SHP77 (cell line): ENCODE measurements at regions not wholly inside any gene's neighbourhood (a gene's known extent, or its start where the extent isn't known, plus 50 kb on each side); places are given as distances from the start of the nearest gene placed in this dataset.

Source experiments
- DNase-seq, 2 experiments: peaks; one replicate each; lab custom pipeline; 2025; lab: John Stamatoyannopoulos, UW

DNA sequence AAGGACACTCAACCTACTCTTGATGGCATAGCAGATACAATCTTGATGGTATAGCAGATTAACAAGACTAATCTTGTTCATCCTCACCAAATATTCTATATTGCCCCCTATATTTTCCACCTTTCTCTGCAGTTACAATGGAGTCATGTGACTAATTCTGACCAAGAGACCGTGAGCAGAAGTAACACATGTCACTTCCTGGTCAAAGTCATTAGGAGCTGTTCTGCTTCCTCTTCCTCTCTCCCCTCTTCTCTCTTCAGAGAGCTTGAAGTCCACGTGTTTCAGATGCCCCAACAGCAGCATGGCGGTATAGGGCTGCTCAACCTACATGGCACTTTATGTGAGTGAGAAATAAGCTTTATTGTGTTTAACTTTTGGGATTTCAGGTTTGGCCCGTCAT is 55.3 kb upstream of the ERCC4 start:
- DNase-seq, result no peak

DNA sequence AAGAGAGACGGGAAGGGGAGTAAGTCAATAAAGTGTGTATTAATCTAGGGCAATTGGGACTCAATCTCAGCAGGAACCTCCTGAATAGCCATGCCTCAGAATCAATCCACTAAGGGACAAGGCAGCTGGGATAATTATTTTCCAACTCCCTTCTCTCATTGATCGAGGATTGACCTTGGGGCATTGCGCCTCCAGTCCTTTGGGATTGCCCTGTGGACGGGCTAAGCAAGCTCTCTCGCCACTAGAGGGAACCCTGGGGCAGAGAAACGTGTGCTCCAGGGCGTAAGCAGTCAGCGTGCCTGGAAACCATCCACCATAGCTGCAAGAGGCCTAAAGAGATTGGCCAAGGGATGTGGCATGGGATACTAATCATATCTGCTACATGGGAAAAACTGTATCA is 53.9 kb upstream of the ERCC4 start:
- peak; percentile 78 to 85 for DNase-seq
